K562 (cell line): ENCODE measurements at regions not wholly inside any gene's neighbourhood (a gene's known extent, or its start where the extent isn't known, plus 50 kb on each side); places are given as distances from the start of the nearest gene placed in this dataset.

Experiments used
- ATAC-seq: fragments of 200-7000 bp; cut with Tn5 transposase; 3 replicates; pipeline ENCODE4 v1.9.1; 2020; ENCODE audit warnings: moderate library complexity
- BruUV-seq: library from RNA; stranded (reverse); fragments of 400-500 nt; replicated peaks from 2 replicates; lab custom pipeline; 2021; lab: Mats Ljungman, UMichigan
- CTCF ChIA-PET: fragments of 300-600 bp; formaldehyde crosslinking; extraction: SDS; loops from one replicate; lab custom pipeline; 2021; ENCODE audit warnings: low intra/inter-chr PET ratio; lab: Yijun Ruan, JAX
- POLR2A ChIA-PET: fragments of 300-600, 350-650 bp; sonication (Branson Sonifier 250); formaldehyde crosslinking; extraction: SDS; loops from one replicate; lab custom pipeline; 2021; ENCODE audit warnings: antibody characterized with exemption, inconsistent platforms; lab: Yijun Ruan, JAX
- DNase-seq, 4 experiments: peaks; one replicate each; pipeline versions ENCODE4 v3.0.0 to v3.0.0-alpha.2; 2011 to 2018; ENCODE audit warnings: low spot score in 3 of 4, mixed read lengths in 3 of 4; ENCODE audit errors: extremely low read depth in 1 of 4
- FAIRE-seq: peaks from 2 replicates; lab custom pipeline; 2011; peaks lifted over from hg19 to GRCh38; lab: Jason Lieb, UNC
- H2AFZ ChIP-seq: 2 replicates; pipeline ENCODE4 v1.6.0; 2011; ENCODE audit warnings: low read depth, low read length, control low read depth, inconsistent platforms
- H3K27ac ChIP-seq: fragments of 200-600 bp; 3 replicates; pipeline ENCODE4 v1.8.0; 2011; ENCODE audit warnings: low read depth, mild to moderate bottlenecking, control low read depth, inconsistent platforms, low read length, moderate library complexity, mixed read lengths; ENCODE audit errors: extremely low read depth
- H3K27me3 ChIP-seq, 2 experiments: fragments of 300-600 bp in 1 of 2; 2 replicates in 1 of 2; 3 replicates in 1 of 2; pipeline versions ENCODE4 v1.6.0 to v1.8.0; 2011; ENCODE audit warnings: inconsistent platforms in 2 of 2, low read length in 2 of 2, mild to moderate bottlenecking in 1 of 2, mixed read lengths in 1 of 2, moderate library complexity in 1 of 2; ENCODE audit not compliant: control insufficient read depth in 2 of 2, insufficient read depth in 2 of 2
- H3K36me3 ChIP-seq: fragments of 300-600 bp; 3 replicates; pipeline ENCODE4 v1.8.0; 2011; ENCODE audit warnings: mild to moderate bottlenecking, low read length, inconsistent platforms; ENCODE audit not compliant: control insufficient read depth, insufficient read depth
- H3K4me1 ChIP-seq, 2 experiments: fragments of 200-600 bp in 1 of 2; replicated peaks in 1 of 2; 2 replicates in 1 of 2; 3 replicates in 1 of 2; pipeline versions ENCODE4 v1.5.1 to v1.8.0; 2011; ENCODE audit warnings: inconsistent platforms in 2 of 2, low read length in 2 of 2, mild to moderate bottlenecking in 1 of 2, mixed read lengths in 1 of 2, moderate library complexity in 1 of 2; ENCODE audit not compliant: control insufficient read depth in 2 of 2, insufficient read depth in 2 of 2
- H3K4me2 ChIP-seq: 2 replicates; pipeline ENCODE4 v1.6.1; 2011; ENCODE audit warnings: low read length, control low read depth, inconsistent platforms, mixed read lengths; ENCODE audit not compliant: insufficient read depth
- H3K4me3 ChIP-seq: fragments of 200-600 bp; sonication (generic), shearing (Covaris generic); 2 replicates; pipeline ENCODE4 v1.5.1; 2016; ENCODE audit warnings: control low read depth, inconsistent platforms
- H3K79me2 ChIP-seq: fragments of 200-600 bp; 3 replicates; pipeline ENCODE4 v1.8.0; 2011; ENCODE audit warnings: low read length, inconsistent platforms; ENCODE audit not compliant: control insufficient read depth, insufficient read depth
- H3K9ac ChIP-seq, 2 experiments: 2 replicates each; pipeline versions ENCODE4 v1.6.0 to v1.6.1; 2011; ENCODE audit warnings: low read depth in 2 of 2, low read length in 2 of 2, control low read depth in 1 of 2, inconsistent platforms in 1 of 2, mild to moderate bottlenecking in 1 of 2, mixed read lengths in 1 of 2; ENCODE audit not compliant: insufficient read depth in 1 of 2
- H3K9me1 ChIP-seq: one replicate; pipeline ENCODE4 v1.6.0; 2011; ENCODE audit warnings: inconsistent platforms, mild to moderate bottlenecking, low read length, moderate library complexity; ENCODE audit not compliant: control insufficient read depth, insufficient read depth
- H3K9me3 ChIP-seq: replicated peaks from 2 replicates; pipeline ENCODE4 v1.5.1; 2011; ENCODE audit warnings: low read depth, low read length, inconsistent platforms; ENCODE audit not compliant: control insufficient read depth, insufficient read depth
- H4K20me1 ChIP-seq: replicated peaks from 2 replicates; pipeline ENCODE4 v1.6.1; 2011; ENCODE audit warnings: low read length, inconsistent platforms, mixed read lengths; ENCODE audit not compliant: control insufficient read depth, insufficient read depth
- BHLHE40 ChIP-seq: IDR thresholded peaks from 2 replicates; pipeline ENCODE4 v1.6.1; 2011; ENCODE audit warnings: low read length, improper control_type of control experiment
- CEBPG ChIP-seq, 3 experiments: fragments of 200-800 bp in 1 of 3; sonication (Bioruptor generic) in 1 of 3; sonication (generic) in 1 of 3; formaldehyde crosslinking in 1 of 3; IDR thresholded peaks in 2 of 3; conservative IDR thresholded peaks in 1 of 3; 2 replicates each; pipeline versions ENCODE4 v1.6.1 to v1.8.0; 2016 to 2022; ENCODE audit warnings: missing compliant biosample characterization in 2 of 3, missing genetic modification characterization in 2 of 3, mild to moderate bottlenecking in 1 of 3, missing genetic modification reagents in 1 of 3
- EGR1 ChIP-seq: fragments of 450-650 bp; conservative IDR thresholded peaks from 2 replicates; pipeline ENCODE4 v1.6.1; 2017; ENCODE audit warnings: mild to moderate bottlenecking
- GTF2F1 ChIP-seq: IDR thresholded peaks from 2 replicates; pipeline ENCODE4 v1.6.1; 2011; ENCODE audit warnings: low read depth, low read length, improper control_type of control experiment
- MEF2A ChIP-seq: IDR thresholded peaks from 2 replicates; pipeline ENCODE4 v1.6.1; 2011; ENCODE audit warnings: low read depth, mild to moderate bottlenecking, low read length, moderate library complexity; ENCODE audit not compliant: control insufficient read depth
- SIN3B ChIP-seq: fragments of 450-650 bp; IDR thresholded peaks from 2 replicates; pipeline ENCODE4 v1.6.1; 2017; ENCODE audit warnings: low read depth, mild to moderate bottlenecking, moderate library complexity
- TEAD2 ChIP-seq: fragments of 450-650 bp; IDR thresholded peaks from 2 replicates; pipeline ENCODE4 v1.6.1; 2016; ENCODE audit warnings: missing genetic modification characterization, control low read depth, missing compliant biosample characterization
- ZNF232 ChIP-seq: sonication (generic); formaldehyde crosslinking; IDR thresholded peaks from 2 replicates; pipeline ENCODE4 v1.8.0; 2022; ENCODE audit warnings: mild to moderate bottlenecking, missing genetic modification reagents
- ZSCAN32 ChIP-seq: fragments of 450-650 bp; formaldehyde crosslinking; IDR thresholded peaks from 2 replicates; pipeline ENCODE4 v1.4.0; 2020; ENCODE audit warnings: mild to moderate bottlenecking, moderate library complexity
- WGBS: fragments of 100-300 bp; shearing (Covaris generic); methylation state at CpG from one replicate; pipeline ENCODE4 v1.1.6; 2016; ENCODE audit warnings: low coverage, mixed read lengths; ENCODE audit not compliant: insufficient coverage; ENCODE audit errors: missing lambda C conversion rate; 5-methylcytosine and 5-hydroxymethylcytosine counted together
- in situ Hi-C: fragments of 300-500 bp; cut with MboI; formaldehyde crosslinking; loops from 4 replicates; pipeline ENCODE4 v1.15.0; 2018; ENCODE audit warnings: inconsistent platforms, mixed read lengths
- intact Hi-C: fragments of 100-400 bp; cut with micrococcal nuclease; formaldehyde crosslinking; loops from 2 replicates; pipeline ENCODE4 v1.14.2; 2022
- TF ChIP-seq, protein P1 (sequence below), 2 experiments: fragments of 450-650 bp in 1 of 2; sonication (generic) in 1 of 2; formaldehyde crosslinking in 1 of 2; IDR thresholded peaks; 2 replicates each; pipeline versions ENCODE4 v1.7.1 to v1.9.0; 2016 to 2022; ENCODE audit warnings: inconsistent platforms in 1 of 2, mild to moderate bottlenecking in 1 of 2, missing genetic modification reagents in 1 of 2

DNA sequence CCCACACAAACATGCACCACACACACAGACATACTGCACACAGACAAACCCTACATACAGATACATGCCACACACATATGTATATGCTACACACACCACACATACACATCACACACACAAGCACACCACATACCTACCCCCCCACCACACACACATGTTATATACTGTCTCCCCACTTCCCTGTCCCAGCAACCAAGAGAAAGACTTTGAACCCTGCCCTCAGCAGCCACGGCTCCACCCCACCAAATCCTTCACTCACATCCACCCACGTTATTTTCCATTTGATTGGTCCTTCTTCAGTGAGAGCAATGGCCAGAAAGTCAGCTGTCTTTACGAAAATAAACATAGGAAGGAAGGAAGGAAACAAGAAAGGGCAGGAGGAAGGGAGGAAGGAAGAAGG, 479.8 kb downstream of the DIRAS2 start (continued):
- TF ChIP-seq, protein P1, sequence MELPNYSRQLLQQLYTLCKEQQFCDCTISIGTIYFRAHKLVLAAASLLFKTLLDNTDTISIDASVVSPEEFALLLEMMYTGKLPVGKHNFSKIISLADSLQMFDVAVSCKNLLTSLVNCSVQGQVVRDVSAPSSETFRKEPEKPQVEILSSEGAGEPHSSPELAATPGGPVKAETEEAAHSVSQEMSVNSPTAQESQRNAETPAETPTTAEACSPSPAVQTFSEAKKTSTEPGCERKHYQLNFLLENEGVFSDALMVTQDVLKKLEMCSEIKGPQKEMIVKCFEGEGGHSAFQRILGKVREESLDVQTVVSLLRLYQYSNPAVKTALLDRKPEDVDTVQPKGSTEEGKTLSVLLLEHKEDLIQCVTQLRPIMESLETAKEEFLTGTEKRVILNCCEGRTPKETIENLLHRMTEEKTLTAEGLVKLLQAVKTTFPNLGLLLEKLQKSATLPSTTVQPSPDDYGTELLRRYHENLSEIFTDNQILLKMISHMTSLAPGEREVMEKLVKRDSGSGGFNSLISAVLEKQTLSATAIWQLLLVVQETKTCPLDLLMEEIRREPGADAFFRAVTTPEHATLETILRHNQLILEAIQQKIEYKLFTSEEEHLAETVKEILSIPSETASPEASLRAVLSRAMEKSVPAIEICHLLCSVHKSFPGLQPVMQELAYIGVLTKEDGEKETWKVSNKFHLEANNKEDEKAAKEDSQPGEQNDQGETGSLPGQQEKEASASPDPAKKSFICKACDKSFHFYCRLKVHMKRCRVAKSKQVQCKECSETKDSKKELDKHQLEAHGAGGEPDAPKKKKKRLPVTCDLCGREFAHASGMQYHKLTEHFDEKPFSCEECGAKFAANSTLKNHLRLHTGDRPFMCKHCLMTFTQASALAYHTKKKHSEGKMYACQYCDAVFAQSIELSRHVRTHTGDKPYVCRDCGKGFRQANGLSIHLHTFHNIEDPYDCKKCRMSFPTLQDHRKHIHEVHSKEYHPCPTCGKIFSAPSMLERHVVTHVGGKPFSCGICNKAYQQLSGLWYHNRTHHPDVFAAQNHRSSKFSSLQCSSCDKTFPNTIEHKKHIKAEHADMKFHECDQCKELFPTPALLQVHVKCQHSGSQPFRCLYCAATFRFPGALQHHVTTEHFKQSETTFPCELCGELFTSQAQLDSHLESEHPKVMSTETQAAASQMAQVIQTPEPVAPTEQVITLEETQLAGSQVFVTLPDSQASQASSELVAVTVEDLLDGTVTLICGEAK (IDR thresholded peaks at IDR 0.05), result no peak
- TF ChIP-seq, protein P1 (CRISPR knock-in tag; IDR thresholded peaks at IDR 0.05), result no peak

DNA sequence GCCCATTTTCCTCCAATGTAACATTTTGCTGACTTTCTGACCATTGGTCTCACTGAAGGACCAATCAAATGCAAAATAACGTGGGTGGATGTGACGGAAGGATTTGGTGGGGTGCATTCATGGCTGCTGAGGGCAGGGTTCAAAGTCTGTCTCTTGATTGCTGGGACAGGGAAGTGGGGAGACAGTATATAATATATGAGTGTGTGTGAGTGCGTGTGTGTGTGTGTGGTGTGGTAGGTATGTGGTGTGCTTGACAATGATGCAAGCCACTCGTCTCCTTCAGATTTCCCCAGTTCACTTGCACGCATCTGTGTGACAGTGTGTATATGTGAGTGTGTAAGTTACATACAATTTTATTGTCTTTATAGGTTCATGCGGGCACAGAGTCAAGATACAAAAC, 477.3 kb downstream of the DIRAS2 start:
- POLR2A ChIA-PET, result no interaction called here
- H3K4me2 ChIP-seq, result no peak overlapping the region
- H2AFZ ChIP-seq, result no peak overlapping the region
- no TSS peak for BruUV-seq
- H3K9ac ChIP-seq, result no peak overlapping the region
- no peaks in the 10 kb centered on the region for H3K9me3 ChIP-seq
- intact Hi-C loops, result no loop called here
- H3K4me1 ChIP-seq, result no peaks in the 10 kb centered on the region
- DNase-seq (no peak), FAIRE-seq (no peak), ATAC-seq (no peak)
- no peak overlapping the region for H3K27ac ChIP-seq
- in situ Hi-C loops, result no loop called here
- H3K79me2 ChIP-seq, result no peaks in the 10 kb centered on the region
- no peak overlapping the region for H3K4me3 ChIP-seq
- H3K27me3 ChIP-seq, result no peaks in the 10 kb centered on the region
- CTCF ChIA-PET, result no interaction called here
- no peaks in the 10 kb centered on the region for H3K36me3 ChIP-seq
- no peaks in the 10 kb centered on the region for H4K20me1 ChIP-seq
- WGBS, result 4% methylated on average over 6 of the region's 6 CpGs
- H3K9me1 ChIP-seq, result no peaks in the 10 kb centered on the region
- TF ChIP-seq EGR1 (no peak), BHLHE40 (no peak), ZNF232 (CRISPR knock-in tag) (no peak), SIN3B (no peak), TEAD2 (tag) (no peak), MEF2A (no peak), CEBPG (CRISPR knock-in tag; IDR thresholded peaks at IDR 0.05) (no peak), CEBPG (tag; conservative IDR thresholded peaks at IDR 0.05 in 1 of 2, IDR thresholded peaks at IDR 0.05 in 1 of 2) (no peak), GTF2F1 (no peak), ZSCAN32 (CRISPR knock-in tag) (no peak)
